HG03108 (cell line): ENCODE measurements at regions not wholly inside any gene's neighbourhood (a gene's known extent, or its start where the extent isn't known, plus 50 kb on each side); places are given as distances from the start of the nearest gene placed in this dataset.
A peak's percentile ranks its signal among the peaks of the same experiment; 100 is the strongest.
"Not testable (repeated sequence)": the region's sequence is repeated elsewhere in the genome, so short reads cannot be mapped to it uniquely, and the experiment has no call there.

ENCODE experiments used
- ATAC-seq: cut with Tn5 transposase; IDR thresholded peaks from one replicate; pipeline ENCODE4 v1.9.1; 2021; ENCODE audit warnings: moderate library complexity; ENCODE audit not compliant: unreplicated experiment

DNA sequence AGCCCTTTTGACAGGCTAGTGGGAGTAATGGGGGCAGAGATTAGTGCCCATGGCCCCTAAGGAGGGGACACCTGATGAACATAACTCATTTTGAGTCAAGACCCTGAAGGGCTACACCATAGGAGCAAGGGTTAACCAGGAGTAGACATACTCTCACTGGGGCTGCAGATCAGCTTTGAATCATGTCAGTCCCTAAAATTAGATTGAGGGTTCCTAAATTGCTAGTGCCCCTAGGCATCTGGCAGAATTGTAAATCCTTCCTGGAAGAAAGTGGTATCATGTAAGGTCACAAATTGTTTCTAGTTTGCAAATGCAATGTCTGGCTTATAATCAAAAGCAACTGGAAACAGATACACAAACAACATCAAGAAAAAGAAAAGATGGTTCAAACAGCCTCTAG, 52.1 kb upstream of the LRRC37A2 start:
- not testable (repeated sequence) for ATAC-seq

DNA sequence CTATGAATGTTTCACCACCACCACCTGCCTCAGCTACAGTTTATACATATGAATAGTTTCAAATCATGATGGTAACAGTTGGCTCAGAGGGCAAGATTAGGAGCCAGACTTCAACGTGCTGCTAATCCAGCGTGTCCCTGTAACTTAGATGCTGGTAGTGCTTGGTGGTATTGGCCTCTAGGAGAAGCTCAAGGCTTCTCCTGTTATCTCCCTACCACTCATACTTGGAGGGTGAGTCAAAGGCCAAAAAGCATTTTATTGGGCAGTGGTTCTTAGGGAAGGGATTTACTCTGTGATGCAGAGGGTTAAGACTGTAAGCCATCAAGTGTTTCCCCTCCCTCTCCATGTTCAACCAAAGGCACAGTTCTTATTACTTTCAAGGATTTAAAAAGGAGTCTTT, 57.2 kb upstream of the LRRC37A2 start:
- ATAC-seq, result not testable (repeated sequence)

DNA sequence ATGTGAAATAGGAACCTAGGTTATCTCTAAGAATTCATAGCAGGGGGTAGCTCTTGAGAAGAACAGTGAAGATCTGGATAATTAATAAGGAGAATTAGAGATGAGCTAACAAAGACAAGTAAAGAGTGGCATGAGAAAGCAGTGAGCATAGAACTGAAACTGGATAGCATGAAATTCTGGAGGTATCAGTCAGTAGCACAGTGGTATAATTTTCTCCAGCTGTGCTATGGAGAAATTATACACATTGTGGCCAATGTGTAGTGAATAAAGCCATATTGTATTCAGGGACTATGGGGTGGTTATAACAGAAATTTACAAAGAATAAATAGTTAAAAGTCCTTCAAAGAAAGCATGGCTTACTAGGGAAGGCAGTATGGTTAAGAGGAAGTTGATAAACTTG, 57.7 kb upstream of the LRRC37A2 start:
- not testable (repeated sequence) for ATAC-seq

DNA sequence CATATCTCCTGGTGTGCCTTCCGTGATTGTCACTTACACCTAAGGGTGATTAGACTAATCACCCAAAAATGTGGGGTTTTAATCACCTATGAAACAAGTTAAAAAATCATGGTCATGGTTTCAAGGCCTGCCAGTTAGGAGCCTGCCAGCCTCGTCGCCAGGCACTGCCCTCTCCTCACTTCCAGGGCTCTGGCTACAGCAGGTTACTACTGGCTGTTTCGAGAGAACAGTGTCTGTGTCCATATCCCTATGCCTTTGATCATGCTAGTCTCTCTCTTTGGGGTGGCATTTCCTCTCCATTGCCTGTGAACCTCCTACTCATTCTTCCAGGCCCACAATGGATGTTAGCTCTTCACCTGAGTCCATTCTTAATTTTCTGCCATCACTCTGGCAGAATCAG, 59.2 kb upstream of the LRRC37A2 start:
- not testable (repeated sequence) for ATAC-seq

DNA sequence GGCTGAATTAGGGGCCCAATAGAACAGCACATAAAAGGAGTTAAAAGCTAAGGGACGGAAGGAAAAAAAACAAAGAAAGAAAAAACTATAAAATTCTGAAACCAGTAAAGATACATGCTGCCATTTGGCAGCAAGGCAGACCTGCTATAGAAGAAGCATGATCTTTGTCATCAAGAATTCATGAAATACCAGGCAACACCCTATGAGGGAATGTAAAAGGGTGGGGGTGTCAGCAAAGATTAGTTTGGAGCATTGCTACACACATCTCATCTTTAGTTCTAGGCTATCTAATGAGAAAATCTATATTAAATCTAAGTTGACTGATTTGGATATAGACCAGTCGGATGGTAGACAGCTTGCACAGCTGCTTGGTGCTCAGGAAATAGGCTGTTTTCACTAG, 66.4 kb upstream of the LRRC37A2 start:
- not testable (repeated sequence) for ATAC-seq

DNA sequence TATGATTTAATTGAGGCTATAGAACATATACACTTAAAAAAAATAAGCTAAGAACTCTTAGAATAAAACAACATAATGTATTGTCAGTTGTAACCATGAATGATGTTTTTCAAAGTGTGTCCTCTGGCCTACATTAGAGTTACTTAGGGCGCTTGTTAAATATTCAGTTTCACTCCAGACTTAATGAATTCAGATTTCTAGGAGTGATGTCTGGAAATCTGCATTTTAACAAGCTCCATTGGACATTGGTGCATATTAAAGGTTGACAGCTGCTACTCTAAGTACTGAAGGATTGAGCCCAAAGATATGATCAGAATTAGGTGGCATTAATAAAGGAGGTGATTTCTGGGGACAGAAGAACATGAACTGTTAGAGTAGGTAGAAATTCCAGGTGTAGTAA, 66.9 kb upstream of the LRRC37A2 start:
- not testable (repeated sequence) for ATAC-seq

DNA sequence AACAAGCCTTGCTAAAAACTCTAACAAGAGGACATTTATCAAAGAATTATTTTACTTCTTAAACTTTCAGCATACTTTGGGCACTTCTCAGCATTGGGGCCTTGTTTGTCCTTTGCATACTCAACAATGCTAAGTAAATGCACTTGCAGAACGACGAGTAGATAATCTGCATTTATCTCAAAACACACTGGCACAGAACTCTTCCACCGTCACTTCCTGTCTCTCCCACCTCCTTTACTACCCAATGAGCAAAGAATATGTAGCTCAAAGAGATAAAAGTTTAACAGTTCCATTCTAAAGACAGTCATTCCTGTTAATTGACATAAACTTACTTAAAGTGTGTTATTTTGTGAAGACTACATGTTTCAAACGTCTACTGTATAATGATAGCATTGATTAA, 70.1 kb upstream of the LRRC37A2 start:
- not testable (repeated sequence) for ATAC-seq

DNA sequence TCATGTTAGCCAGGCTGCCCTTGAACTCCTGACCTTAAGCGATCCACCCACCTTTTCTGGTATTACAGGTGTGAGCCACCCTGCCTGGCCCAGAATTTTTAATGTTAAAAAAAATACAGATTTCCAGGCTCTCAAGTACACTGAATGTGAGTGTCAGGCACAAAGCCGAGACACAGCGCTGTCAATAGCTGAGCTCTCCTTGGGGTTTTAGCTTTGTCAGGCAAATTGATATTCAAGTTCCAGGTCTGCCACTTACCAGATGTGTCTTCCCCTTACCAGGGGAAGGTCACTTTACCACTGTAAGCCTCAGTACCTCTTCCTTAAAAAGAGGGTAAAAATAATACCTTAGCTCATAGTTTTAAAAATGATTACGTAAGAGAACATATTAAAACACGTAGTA, 71.6 kb upstream of the LRRC37A2 start:
- not testable (repeated sequence) for ATAC-seq

DNA sequence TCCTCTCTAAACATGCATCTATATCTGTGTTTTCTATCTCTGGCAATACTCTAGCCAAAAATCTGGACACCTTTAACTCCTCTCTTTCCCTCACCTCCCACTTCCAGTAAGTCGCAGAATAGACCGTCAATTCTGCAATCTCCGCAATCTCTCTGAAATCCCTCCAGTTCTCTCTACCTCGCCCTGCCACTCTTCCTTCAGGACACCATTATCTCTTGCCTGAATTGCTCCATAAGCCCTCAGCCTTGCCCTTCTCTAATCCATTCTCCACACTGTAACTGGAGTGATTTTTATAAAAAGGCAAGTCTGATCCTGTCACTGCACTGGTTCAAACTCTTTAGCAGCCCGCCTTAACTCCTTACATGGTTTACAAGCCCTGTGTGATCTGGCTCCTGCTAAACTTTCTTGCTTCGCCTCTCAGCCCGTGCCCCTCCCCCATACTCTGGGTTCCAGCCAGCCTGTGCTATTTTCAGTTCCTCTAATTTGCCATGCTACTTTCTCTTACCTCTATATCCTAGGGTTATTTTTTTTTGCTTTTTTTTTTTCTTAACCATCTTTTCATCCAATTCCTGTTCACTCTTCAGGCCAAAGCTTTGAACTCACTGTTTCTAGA, 73.0 kb upstream of the ARL17B start:
- not testable (repeated sequence) for ATAC-seq

DNA sequence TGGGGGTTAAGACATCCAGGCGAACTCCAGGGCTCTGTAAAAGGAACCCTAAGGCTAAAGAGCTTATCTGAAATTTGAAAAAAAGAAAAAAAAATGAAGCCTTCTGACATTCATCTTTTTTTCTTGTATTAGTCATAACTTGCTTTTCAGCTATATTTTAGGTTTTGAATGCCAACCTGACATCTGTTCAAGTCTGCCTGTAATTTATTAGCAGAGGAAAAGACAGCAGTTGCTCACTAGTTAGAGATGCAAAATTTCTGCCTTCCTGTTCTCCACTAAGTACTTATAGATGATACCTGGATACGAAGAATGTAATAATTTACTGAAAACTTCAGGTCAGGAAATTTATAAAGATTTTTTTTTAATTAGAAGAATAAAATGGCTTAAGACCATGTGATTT, 68.7 kb upstream of the ARL17B start:
- not testable (repeated sequence) for ATAC-seq

DNA sequence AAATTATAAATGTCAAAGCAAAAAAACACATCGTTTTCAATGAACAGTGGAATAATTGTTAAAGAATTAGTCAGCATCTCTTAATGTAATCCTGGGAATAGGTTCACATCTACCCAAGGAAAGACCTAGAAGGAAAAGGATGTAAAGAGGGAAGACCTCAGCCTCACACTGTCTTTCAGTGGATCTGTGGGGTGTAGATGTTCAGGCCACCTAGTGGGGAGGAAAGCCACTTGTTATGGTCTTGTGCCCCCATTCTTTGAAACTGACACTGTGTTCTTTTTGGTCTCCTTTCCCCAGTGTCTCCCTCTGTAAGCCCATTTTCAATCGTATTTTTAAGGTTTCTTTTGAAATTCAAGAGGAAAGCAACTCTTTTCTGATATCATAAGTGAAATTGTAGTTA, 68.1 kb upstream of the ARL17B start:
- ATAC-seq, result not testable (repeated sequence)

DNA sequence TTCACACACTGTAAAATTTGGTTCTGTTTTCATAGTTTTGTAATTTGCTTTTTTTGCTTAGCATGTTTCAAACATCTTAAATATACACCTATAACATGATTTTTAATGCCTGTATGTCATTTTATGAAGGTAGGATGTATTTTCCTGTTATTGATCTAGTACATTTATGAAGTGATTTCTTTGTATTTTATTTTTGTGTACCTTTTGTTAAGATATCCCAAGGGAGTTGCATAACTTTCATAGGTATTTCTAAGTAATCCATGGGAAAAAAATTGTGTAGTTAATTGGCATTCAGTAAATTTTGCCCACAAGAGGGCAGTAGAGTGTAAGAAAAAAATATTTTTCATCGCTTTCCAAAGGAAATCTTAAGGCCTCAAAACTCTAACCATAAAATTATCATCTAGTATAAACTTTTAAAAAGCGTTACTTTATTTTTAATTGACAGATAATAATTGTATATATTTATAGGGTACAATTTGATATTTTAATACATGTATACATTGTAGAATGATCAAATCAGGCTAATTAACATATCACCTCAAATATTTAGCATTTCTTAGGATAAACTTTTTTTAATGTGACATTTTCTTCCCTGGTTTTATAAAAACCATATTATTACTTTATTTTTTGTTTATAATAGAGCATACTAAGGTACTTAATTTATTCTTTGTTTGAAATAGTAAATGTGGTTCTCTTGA, 62.8 kb upstream of the ARL17B start:
- ATAC-seq, result not testable (repeated sequence)

DNA sequence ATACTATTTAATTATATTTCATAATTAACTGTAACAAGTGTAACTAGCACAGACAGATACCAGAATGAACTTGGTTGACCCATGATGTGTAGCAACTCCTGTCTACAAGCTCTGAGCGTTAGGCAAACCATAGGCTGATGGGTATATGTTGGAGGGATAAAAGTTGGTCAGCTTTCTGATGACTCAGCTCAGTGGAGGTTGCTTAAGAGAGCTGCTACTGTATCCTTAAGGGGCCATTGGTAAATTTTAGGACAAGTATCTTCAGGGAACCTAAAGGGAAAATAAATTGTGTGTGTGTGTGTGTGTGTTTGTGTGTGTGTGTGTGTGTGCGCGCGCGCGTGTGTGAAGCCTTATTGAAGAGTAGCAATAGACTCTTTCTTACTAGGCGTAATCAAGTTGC, 56.3 kb upstream of the ARL17B start:
- not testable (repeated sequence) for ATAC-seq

DNA sequence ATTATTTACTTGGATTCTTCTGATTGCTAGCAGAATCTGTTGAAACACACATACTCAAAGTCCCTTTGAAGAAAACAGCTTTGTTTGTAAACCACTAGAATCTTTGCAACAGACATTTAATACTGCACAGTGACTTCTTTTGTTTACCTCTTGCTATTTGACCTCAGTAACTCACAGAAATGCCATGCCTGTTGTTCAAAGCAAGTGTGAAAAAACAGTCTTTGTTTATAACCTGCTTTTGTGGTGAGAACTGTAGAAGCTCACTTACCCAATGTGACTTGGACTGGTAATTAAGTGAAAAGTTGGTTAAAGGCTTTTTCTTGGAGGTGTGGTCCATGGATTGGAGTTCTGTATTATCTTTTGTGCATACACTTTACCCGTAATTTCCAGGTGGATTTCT, 55.7 kb upstream of the ARL17B start:
- ATAC-seq, result not testable (repeated sequence)

DNA sequence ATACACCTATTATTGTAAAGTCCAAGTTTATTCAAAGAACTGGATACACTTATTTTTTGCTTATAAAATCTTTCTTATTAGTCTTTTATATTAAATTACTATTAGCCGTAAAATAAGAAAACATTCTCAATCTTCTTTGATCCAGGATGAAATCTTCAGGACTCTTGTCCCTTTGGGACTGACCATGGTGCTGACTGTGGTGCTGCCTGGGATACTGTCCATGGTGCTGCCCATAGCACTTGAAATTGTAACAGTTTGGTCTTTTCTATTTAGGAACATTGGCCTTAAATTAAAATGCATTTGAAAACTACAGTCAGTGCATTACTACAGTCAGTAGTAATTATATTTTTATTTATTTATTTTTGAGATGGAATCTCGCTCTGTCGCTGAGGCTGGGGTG, 53.0 kb upstream of the ARL17B start:
- not testable (repeated sequence) for ATAC-seq

DNA sequence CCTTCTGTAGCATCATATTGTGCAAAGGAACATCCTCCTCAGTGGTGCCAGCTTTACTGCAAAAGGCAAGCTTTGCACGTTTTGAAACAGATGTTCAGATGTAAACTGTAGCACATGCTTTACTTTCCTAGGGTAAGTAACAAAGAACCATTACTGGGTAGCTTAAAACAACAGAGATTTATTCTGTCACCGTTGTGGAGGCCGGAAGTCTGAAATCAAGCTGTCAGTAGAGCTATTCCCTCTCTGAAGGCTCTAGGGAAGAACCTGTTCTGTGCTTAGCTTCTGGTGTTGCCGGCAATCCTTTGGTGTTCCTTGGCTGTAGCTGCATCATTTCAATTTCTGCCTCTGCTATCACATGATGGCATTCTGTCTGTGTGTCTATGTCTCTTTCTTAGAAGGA, 50.6 kb upstream of the ARL17B start:
- not testable (repeated sequence) for ATAC-seq

DNA sequence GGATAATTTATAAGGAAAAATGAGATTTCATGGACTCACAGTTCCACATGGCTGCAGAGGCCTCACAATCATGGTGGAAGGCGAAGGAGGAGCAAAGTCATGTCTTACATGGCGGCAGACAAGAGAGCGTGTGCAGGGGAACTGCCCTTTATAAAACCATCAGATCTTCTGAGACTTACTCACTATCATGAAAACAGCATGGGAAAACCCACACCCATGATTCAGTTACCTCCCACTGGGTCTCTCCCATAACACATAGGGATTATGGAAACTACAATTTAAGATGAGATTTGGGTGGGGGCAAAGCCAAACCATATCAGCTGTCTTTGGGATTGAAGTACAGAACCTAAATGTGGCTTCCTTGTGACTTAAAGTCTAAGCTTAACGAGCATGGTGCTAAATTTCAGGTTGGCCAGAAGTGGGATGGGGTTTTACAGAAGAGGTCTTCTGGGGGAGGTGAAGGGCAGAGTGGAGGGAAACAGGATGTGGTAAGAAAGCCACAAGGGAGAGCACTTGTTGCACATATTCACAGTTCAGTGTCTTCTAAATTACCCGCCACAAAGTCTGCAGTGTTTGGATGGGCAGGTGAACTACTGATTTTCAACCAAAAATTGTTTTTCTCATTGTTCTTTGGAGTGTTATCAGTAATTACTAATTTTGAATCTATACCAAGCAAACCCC, 49.7 kb upstream of the ARL17B start:
- peak; percentile 63 for ATAC-seq
